ENCODE measurements at regions not wholly inside any gene's neighbourhood (a gene's known extent, or its start where the extent isn't known, plus 50 kb on each side); places are given as distances from the start of the nearest gene placed in this dataset.
"Not testable (repeated sequence)": the region's sequence is repeated elsewhere in the genome, so short reads cannot be mapped to it uniquely, and the experiment has no call there.

DNA sequence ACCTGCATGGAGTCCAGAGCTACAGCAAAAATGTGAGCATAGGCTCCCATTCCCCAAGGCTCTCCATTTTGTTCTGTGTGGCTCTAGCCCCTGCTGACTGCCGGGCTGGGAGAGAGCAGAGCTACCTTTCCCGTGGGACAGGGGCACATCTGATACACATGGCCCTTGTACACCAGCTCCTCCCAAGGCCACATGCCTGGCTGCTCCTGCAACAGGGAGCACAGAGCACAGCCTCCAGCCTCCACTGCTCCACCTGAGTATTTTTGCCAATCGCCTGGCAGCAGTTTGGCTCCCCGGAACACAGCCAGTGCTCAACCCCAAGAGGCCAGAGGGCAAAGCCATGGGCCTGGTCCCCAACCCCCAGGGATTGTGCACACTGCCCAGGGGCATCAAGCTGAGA lies 146.5 kb downstream of the CHD1L start:
- H3K4me3 ChIP-seq (replicated peaks; ENCODE audit: low read depth, low read length) = no peak overlapping the region
- no peaks in the 10 kb centered on the region for H3K36me3 ChIP-seq (ENCODE audit: control insufficient read depth, insufficient read depth, low read length)
- no peak for DNase-seq (ENCODE audit: extremely low read depth, insufficient read length)
- no peaks in the 10 kb centered on the region for H3K27me3 ChIP-seq (replicated peaks; ENCODE audit: control insufficient read depth, insufficient read depth, low read length)
- TF ChIP-seq, protein P1, sequence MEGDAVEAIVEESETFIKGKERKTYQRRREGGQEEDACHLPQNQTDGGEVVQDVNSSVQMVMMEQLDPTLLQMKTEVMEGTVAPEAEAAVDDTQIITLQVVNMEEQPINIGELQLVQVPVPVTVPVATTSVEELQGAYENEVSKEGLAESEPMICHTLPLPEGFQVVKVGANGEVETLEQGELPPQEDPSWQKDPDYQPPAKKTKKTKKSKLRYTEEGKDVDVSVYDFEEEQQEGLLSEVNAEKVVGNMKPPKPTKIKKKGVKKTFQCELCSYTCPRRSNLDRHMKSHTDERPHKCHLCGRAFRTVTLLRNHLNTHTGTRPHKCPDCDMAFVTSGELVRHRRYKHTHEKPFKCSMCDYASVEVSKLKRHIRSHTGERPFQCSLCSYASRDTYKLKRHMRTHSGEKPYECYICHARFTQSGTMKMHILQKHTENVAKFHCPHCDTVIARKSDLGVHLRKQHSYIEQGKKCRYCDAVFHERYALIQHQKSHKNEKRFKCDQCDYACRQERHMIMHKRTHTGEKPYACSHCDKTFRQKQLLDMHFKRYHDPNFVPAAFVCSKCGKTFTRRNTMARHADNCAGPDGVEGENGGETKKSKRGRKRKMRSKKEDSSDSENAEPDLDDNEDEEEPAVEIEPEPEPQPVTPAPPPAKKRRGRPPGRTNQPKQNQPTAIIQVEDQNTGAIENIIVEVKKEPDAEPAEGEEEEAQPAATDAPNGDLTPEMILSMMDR (IDR thresholded peaks at IDR 0.05; ENCODE audit: insufficient read depth, low read length, poor library complexity, severe bottlenecking) = no peak

DNA sequence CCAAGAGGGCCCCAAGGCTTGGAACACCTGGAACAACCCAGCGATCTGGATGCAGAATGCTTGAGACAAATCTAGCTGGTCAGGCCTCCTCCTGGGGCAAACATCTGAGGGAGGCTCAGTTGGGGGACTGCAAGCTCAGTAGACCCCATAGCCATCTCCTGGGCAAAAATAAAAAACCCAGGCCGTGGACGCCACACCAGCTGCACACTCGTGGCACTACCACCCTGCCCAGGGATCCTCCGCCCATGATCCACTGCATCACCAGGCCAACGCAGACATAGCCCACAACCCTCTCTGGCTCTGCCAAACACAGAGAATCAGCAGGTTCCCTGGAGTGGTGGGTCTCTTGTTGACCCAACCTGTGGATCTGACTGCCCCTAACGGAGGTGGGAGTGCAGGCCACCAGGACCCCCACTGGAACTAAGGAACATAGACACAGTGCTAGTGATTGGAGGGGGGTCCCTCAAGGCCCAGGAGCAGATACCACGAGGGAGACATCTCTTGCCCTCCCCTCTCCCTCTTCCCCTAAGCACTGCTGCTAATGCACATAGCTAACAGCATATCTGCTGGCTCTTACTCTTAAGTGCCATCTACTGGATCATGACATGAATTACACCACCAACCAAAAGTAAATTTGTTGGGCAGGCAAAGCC lies 147.2 kb downstream of the CHD1L start:
- Histone ChIP-seq H3K27me3 (replicated peaks; ENCODE audit: control insufficient read depth, insufficient read depth, low read length) (no peaks in the 10 kb centered on the region), H3K4me3 (replicated peaks; ENCODE audit: low read depth, low read length) (no peak overlapping the region), H3K36me3 (ENCODE audit: control insufficient read depth, insufficient read depth, low read length) (no peaks in the 10 kb centered on the region)
- TF ChIP-seq, protein P1 (IDR thresholded peaks at IDR 0.05; ENCODE audit: insufficient read depth, low read length, poor library complexity, severe bottlenecking) = peak; percentile 70
- DNase-seq (ENCODE audit: extremely low read depth, insufficient read length) = peak; percentile 9

DNA sequence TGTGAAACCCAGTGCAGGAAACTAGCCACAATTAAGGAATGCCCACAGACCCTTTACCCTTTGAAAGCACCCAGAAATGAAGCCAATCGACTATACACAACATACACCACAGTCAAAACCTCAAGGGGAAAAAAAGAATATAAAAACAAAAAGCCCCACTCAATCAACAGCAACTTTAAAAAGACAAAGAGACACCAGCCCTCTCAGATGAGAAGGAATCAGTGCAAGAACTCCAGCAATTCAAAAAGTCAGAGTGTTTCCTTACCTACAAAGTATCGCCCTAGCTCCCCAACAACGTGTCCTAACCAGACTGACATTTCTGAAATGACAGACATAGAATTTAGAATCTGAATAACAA lies 147.7 kb downstream of the CHD1L start:
- Histone ChIP-seq H3K27me3 (replicated peaks; ENCODE audit: control insufficient read depth, insufficient read depth, low read length) (no peaks in the 10 kb centered on the region), H3K4me3 (replicated peaks; ENCODE audit: low read depth, low read length) (no peak overlapping the region), H3K36me3 (ENCODE audit: control insufficient read depth, insufficient read depth, low read length) (no peaks in the 10 kb centered on the region)
- DNase-seq (ENCODE audit: extremely low read depth, insufficient read length) = no peak
- TF ChIP-seq, protein P1 (IDR thresholded peaks at IDR 0.05; ENCODE audit: insufficient read depth, low read length, poor library complexity, severe bottlenecking) = no peak

DNA sequence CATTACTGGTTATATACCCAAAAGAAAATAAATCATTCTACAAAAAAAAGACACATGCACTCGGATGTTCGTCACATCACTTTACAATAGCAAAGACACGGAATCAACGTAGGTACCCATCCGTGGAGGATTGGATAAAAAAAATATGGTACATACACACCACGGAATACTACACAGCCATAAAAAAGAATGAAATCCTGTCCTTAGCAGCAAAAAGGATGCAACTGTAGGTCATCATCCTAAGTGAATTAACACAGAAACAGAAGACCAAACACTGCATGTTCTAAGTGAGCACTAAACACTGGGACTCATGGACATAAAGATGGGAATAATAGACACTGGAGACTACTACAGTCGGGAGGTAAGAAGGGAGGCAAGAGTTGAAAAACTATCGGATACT lies 148.6 kb downstream of the CHD1L start:
- Histone ChIP-seq H3K36me3 (ENCODE audit: control insufficient read depth, insufficient read depth, low read length) (no peaks in the 10 kb centered on the region), H3K4me3 (replicated peaks; ENCODE audit: low read depth, low read length) (no peak overlapping the region), H3K27me3 (replicated peaks; ENCODE audit: control insufficient read depth, insufficient read depth, low read length) (no peaks in the 10 kb centered on the region)
- DNase-seq (ENCODE audit: extremely low read depth, insufficient read length) = no peak
- TF ChIP-seq, protein P1 (IDR thresholded peaks at IDR 0.05; ENCODE audit: insufficient read depth, low read length, poor library complexity, severe bottlenecking) = no peak

DNA sequence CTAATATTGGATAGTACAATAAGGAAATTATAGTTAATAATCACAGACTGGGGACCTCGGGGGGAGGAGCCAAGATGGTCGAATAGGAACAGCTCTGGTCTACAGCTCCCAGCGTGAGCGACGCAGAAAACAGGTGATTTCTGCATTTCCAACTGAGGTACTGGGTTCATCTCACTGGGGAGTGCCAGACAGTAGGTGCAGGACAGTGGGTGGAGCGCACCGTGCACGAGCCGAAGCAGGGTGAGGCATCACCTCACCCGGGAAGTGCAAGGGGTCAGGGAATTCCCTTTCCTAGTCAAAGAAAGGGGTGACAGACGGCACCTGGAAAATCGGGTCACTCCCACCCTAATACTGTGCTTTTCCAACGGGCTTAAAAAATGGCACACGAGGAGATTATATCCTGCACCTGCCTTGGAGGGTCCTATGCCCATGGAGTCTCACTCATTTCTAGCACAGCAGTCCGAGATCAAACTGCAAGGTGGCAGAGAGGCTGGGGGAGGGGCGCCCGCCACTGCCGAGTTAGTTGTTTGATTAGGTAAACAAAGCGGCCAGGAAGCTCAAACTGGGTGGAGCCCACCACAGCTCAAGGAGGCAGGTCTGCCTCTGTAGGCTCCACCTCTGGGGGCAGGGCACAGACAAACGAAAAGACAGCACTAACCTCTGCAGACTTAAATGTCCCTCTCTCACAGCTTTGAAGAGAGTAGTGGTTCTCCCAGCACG lies 138.8 kb upstream of the BCL9 start:
- not testable (repeated sequence) for H3K27me3 ChIP-seq (replicated peaks; ENCODE audit: control insufficient read depth, insufficient read depth, low read length); DNase-seq (ENCODE audit: extremely low read depth, insufficient read length); H3K4me3 ChIP-seq (replicated peaks; ENCODE audit: low read depth, low read length); H3K36me3 ChIP-seq (ENCODE audit: control insufficient read depth, insufficient read depth, low read length)

DNA sequence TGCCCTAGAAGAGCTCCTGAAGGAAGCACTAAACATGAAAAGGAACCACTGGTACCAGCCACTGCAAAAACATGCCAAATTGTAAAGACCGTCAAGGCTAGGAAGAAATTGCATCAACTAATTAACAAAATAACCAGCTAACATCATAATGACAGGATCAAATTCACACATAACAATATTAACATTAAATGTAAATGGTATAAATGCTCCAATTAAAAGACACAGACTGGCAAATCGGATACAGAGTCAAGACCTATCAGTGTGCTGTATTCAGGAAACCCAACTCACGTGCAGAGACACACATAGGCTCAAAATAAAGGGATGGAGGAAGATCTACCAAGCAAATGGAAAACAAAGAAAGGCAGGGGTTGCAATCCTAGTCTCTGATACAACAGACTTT lies 137.0 kb upstream of the BCL9 start:
- H3K36me3 ChIP-seq (ENCODE audit: control insufficient read depth, insufficient read depth, low read length); H3K27me3 ChIP-seq (replicated peaks; ENCODE audit: control insufficient read depth, insufficient read depth, low read length); H3K4me3 ChIP-seq (replicated peaks; ENCODE audit: low read depth, low read length); DNase-seq (ENCODE audit: extremely low read depth, insufficient read length): not testable (repeated sequence)

Measured in GM06990 (cell line).